DOHH2 (cell line): ENCODE measurements at regions not wholly inside any gene's neighbourhood (a gene's known extent, or its start where the extent isn't known, plus 50 kb on each side); places are given as distances from the start of the nearest gene placed in this dataset.

Source experiments
- H3F3A ChIP-seq: fragments of 200-600 bp; sonication (generic), shearing (Covaris generic); 2 replicates; pipeline ENCODE4 v1.6.0; 2016; ENCODE audit warnings: antibody characterized with exemption, mild to moderate bottlenecking; ENCODE audit not compliant: control insufficient read depth, insufficient read depth
- H3K27ac ChIP-seq: fragments of 200-600 bp; sonication (generic); 2 replicates; pipeline ENCODE4 v1.5.1; 2014; ENCODE audit warnings: low read depth, mild to moderate bottlenecking, low read length, moderate library complexity
- H3K27me3 ChIP-seq: fragments of 200-600 bp; sonication (generic); 2 replicates; pipeline ENCODE4 v1.6.1; 2014; ENCODE audit warnings: mild to moderate bottlenecking, low read length, mixed read lengths; ENCODE audit not compliant: control insufficient read depth
- H3K36me3 ChIP-seq: fragments of 200-600 bp; sonication (generic); 2 replicates; pipeline ENCODE4 v1.6.1; 2014; ENCODE audit warnings: mild to moderate bottlenecking, low read length, moderate library complexity, mixed read lengths; ENCODE audit not compliant: control insufficient read depth
- H3K4me1 ChIP-seq: fragments of 200-600 bp; sonication (generic); 2 replicates; pipeline ENCODE4 v1.6.1; 2014; ENCODE audit warnings: mild to moderate bottlenecking, low read length, mixed read lengths; ENCODE audit not compliant: control insufficient read depth
- H3K4me2 ChIP-seq: fragments of 200-600 bp; sonication (generic); 2 replicates; pipeline ENCODE4 v1.6.0; 2014; ENCODE audit warnings: mild to moderate bottlenecking, low read length, moderate library complexity
- H3K4me3 ChIP-seq: fragments of 200-600 bp; sonication (generic); 2 replicates; pipeline ENCODE4 v1.5.1; 2014; ENCODE audit warnings: mild to moderate bottlenecking, low read length, mixed read lengths
- H3K79me2 ChIP-seq: fragments of 200-600 bp; sonication (generic); 2 replicates; pipeline ENCODE4 v1.6.1; 2014; ENCODE audit warnings: mild to moderate bottlenecking, low read length, mixed read lengths; ENCODE audit not compliant: control insufficient read depth
- H3K9me2 ChIP-seq: fragments of 200-600 bp; sonication (generic); replicated peaks from 2 replicates; pipeline ENCODE4 v1.6.1; 2014; ENCODE audit warnings: mild to moderate bottlenecking, low read length, mixed read lengths; ENCODE audit not compliant: control insufficient read depth
- H3K9me3 ChIP-seq: fragments of 200-600 bp; sonication (generic); 2 replicates; pipeline ENCODE4 v1.6.1; 2014; ENCODE audit warnings: antibody characterized with exemption, low read length, mixed read lengths; ENCODE audit not compliant: control insufficient read depth, insufficient read depth
- H4K20me1 ChIP-seq: fragments of 200-600 bp; sonication (generic); 2 replicates; pipeline ENCODE4 v1.6.0; 2014; ENCODE audit warnings: low read depth, mild to moderate bottlenecking, antibody characterized with exemption, low read length, moderate library complexity; ENCODE audit not compliant: control insufficient read depth, insufficient read depth
- EZH2phosphoT487 ChIP-seq: fragments of 200-600 bp; sonication (generic); IDR thresholded peaks from 2 replicates; pipeline ENCODE4 v1.6.1; 2017; ENCODE audit warnings: borderline replicate concordance, mild to moderate bottlenecking, antibody characterized with exemption, low read length, moderate library complexity, mixed read lengths
- TF ChIP-seq, protein P1 (sequence below): fragments of 200-600 bp; sonication (generic); IDR thresholded peaks from one replicate; pipeline ENCODE4 v1.5.1; 2014; ENCODE audit warnings: antibody characterized with exemption, mild to moderate bottlenecking, low read depth, low read length; ENCODE audit not compliant: poor library complexity, severe bottlenecking

- no peak for TF ChIP-seq EZH2phosphoT487
- TF ChIP-seq, protein P1, sequence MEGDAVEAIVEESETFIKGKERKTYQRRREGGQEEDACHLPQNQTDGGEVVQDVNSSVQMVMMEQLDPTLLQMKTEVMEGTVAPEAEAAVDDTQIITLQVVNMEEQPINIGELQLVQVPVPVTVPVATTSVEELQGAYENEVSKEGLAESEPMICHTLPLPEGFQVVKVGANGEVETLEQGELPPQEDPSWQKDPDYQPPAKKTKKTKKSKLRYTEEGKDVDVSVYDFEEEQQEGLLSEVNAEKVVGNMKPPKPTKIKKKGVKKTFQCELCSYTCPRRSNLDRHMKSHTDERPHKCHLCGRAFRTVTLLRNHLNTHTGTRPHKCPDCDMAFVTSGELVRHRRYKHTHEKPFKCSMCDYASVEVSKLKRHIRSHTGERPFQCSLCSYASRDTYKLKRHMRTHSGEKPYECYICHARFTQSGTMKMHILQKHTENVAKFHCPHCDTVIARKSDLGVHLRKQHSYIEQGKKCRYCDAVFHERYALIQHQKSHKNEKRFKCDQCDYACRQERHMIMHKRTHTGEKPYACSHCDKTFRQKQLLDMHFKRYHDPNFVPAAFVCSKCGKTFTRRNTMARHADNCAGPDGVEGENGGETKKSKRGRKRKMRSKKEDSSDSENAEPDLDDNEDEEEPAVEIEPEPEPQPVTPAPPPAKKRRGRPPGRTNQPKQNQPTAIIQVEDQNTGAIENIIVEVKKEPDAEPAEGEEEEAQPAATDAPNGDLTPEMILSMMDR = no peak
- Histone ChIP-seq H3K4me1 (peaks cover 8% of the 10 kb centered on the region; the same call in 1 of the 2 replicates), H3F3A (no peaks in the 10 kb centered on the region), H3K4me3 (no peak overlapping the region), H3K9me3 (no peaks in the 10 kb centered on the region), H3K27me3 (no peaks in the 10 kb centered on the region), H3K4me2 (no peak overlapping the region), H4K20me1 (no peaks in the 10 kb centered on the region), H3K36me3 (no peaks in the 10 kb centered on the region), H3K27ac (no peak overlapping the region), H3K9me2 (no peaks in the 10 kb centered on the region), H3K79me2 (no peaks in the 10 kb centered on the region)
These were observed 284.2 kb upstream of the LRRC7 start for GRCh38 chr1:69283516-69283915.

GRCh38 chr1:69284508-69284907 lies 283.2 kb upstream of the LRRC7 start:
- H3F3A ChIP-seq = no peaks in the 10 kb centered on the region
- peaks cover 8% of the 10 kb centered on the region; the same call in 1 of the 2 replicates for H3K4me1 ChIP-seq
- H3K27me3 ChIP-seq = no peaks in the 10 kb centered on the region
- H3K4me2 ChIP-seq = no peak overlapping the region
- H3K27ac ChIP-seq = no peak overlapping the region
- no peaks in the 10 kb centered on the region for H3K79me2 ChIP-seq
- no peak overlapping the region for H3K4me3 ChIP-seq
- no peaks in the 10 kb centered on the region for H3K36me3 ChIP-seq
- no peak for TF ChIP-seq EZH2phosphoT487
- TF ChIP-seq, protein P1 = no peak
- no peaks in the 10 kb centered on the region for H3K9me2 ChIP-seq
- H3K9me3 ChIP-seq = no peaks in the 10 kb centered on the region
- H4K20me1 ChIP-seq = no peaks in the 10 kb centered on the region

DNA sequence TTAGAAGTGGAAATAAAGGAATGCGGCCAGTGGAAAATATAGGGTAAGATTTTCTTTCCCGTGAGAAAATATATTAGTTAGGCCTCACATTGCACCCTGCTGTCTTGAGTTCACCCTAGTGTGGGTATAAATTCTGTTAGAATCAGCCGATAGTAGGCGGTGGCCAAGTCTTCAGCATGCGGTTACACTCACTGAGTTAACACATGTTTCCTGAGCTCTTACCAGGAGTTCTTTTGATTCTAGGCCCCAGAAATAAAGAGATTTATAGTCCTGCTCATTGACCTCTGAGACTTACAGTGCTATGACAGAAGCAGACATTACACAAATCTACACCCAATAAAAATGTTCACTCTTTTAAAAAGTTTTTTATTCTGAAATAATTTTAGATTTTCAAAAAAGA lies 279.3 kb upstream of the LRRC7 start:
- TF ChIP-seq EZH2phosphoT487 = no peak
- TF ChIP-seq, protein P1 = no peak
- no peaks in the 10 kb centered on the region for H3K36me3 ChIP-seq

GRCh38 chr1:69290291-69290690 lies 277.4 kb upstream of the LRRC7 start:
- Histone ChIP-seq H3F3A (no peaks in the 10 kb centered on the region; the same call in 1 of the 2 replicates), H3K27ac (no peak overlapping the region), H4K20me1 (no peaks in the 10 kb centered on the region), H3K4me1 (peaks cover 33% of the 10 kb centered on the region), H3K4me3 (no peak overlapping the region), H3K79me2 (no peaks in the 10 kb centered on the region), H3K36me3 (no peaks in the 10 kb centered on the region), H3K27me3 (no peaks in the 10 kb centered on the region), H3K9me3 (no peaks in the 10 kb centered on the region), H3K4me2 (no peak overlapping the region), H3K9me2 (no peaks in the 10 kb centered on the region)
- TF ChIP-seq EZH2phosphoT487 = no peak
- TF ChIP-seq, protein P1 = no peak

More for the DNA sequence above, 279.3 kb upstream of the LRRC7 start:
- H3K27ac ChIP-seq = no peak overlapping the region
- no peak overlapping the region for H3K4me3 ChIP-seq
- no peaks in the 10 kb centered on the region; the same call in 1 of the 2 replicates for H3F3A ChIP-seq
- H4K20me1 ChIP-seq = no peaks in the 10 kb centered on the region
- peaks cover 16% of the 10 kb centered on the region for H3K4me1 ChIP-seq
- H3K79me2 ChIP-seq = no peaks in the 10 kb centered on the region
- H3K4me2 ChIP-seq = no peak overlapping the region
- no peaks in the 10 kb centered on the region for H3K27me3 ChIP-seq
- no peaks in the 10 kb centered on the region for H3K9me3 ChIP-seq
- no peaks in the 10 kb centered on the region for H3K9me2 ChIP-seq
